GM21717 (cell line): ENCODE measurements at regions not wholly inside any gene's neighbourhood (a gene's known extent, or its start where the extent isn't known, plus 50 kb on each side); places are given as distances from the start of the nearest gene placed in this dataset.

ENCODE experiments used
- ATAC-seq: cut with Tn5 transposase; IDR thresholded peaks from one replicate; pipeline ENCODE4 v1.9.1; 2021; ENCODE audit warnings: mild to moderate bottlenecking, moderate library complexity; ENCODE audit not compliant: unreplicated experiment

DNA sequence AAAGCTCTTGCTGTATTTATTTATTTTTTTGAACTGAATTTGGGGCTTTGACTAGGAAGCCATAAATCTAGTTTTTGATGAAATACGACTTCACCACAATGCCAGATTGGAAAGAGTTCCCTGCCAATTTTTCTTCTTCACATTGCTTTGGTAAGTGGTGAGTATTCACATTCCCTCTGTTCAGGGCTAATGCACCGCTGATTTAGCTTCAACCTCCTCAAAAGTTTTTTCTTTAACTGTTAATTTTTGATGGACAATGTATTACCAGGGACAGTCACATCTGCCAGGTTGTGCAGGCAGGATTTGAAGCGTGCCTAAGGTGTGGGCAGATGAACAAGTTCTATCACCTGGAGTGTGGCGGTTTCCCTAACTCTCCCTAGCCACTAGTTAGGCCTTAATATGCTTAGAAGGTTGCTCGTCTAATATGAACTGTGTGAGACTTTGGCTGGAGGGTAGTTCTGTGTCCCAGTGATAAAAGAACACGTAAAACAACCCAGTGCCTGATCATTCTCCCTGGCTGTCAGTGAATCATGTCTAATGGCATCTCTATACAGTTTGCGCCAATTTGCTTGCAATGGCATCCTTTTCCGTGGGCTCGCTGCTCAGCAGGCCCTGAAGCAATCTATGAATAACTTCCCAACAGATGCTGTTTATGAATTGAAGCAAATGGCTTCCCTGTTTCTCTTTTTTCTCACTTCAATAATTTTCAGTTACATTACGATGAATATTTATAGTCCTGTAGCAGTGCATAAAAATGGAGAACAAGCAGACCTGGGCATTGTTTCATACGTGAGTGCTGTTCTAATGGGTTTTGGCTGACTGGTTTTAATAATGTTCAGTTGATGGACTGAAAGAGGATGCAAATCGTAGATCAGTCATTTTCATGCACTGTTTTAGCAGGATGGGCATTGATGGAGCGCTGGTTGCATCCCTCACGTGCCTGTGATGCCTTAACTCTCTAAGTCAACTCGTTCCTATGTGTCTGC lies 243.2 kb upstream of the SUCLG2 start:
- ATAC-seq = no peak

- ATAC-seq = no peak
Measured at GRCh38 chr3:67896130-67896529, 241.7 kb upstream of the SUCLG2 start.

GRCh38 chr3:67894510-67894909 lies 240.1 kb upstream of the SUCLG2 start:
- ATAC-seq = no peak

- no peak for ATAC-seq
Measured at GRCh38 chr3:67884345-67884744, 229.9 kb upstream of the SUCLG2 start.

GRCh38 chr3:67883766-67884165 lies 229.4 kb upstream of the SUCLG2 start:
- no peak for ATAC-seq

- no peak for ATAC-seq
Measured at GRCh38 chr3:67882981-67883380, 228.6 kb upstream of the SUCLG2 start.

- no peak for ATAC-seq
Measured at GRCh38 chr3:67876261-67876660, 221.8 kb upstream of the SUCLG2 start.

DNA sequence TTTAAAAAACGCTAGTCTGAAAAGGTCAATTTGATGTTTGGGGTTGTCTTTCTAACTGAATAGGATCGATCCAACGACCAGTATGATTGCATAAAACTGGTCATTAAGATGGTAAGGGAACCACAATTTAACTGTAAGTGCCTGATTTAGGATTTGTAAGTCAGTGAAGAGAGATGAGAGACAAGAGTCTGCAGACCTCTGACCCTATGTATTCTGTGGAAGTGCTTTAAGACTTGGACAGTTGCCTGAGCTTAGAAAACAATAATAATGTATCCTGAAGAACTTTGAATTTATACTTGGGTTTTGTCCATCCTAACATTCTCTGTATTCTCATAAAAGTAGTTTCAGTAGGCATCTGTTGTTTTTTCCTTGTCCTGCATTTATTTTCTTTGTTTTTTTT lies 221.4 kb upstream of the SUCLG2 start:
- ATAC-seq = no peak

GRCh38 chr3:67875338-67875737 lies 220.9 kb upstream of the SUCLG2 start:
- ATAC-seq = no peak

DNA sequence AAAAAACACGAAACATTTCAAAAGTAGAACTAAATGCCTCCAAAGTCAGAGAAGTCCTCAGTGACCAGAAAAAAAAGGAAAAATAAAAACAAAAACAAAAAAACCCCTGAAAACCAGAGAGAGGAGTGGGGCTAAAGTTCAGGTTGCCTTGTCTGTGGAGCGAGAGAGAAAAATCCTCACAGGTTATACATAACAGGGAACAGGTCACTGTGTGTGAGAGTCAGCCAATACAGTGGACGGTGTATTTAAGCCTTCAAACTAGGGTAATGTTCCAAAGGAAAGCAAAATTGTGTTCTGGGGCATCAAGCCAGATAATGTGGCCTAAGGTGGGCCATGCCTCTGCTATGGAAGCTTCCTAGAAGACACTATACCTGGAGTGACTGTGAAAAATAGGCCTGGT lies 216.1 kb upstream of the SUCLG2 start:
- no peak for ATAC-seq

- ATAC-seq = no peak
Measured at GRCh38 chr3:67866571-67866970, 212.2 kb upstream of the SUCLG2 start.

DNA sequence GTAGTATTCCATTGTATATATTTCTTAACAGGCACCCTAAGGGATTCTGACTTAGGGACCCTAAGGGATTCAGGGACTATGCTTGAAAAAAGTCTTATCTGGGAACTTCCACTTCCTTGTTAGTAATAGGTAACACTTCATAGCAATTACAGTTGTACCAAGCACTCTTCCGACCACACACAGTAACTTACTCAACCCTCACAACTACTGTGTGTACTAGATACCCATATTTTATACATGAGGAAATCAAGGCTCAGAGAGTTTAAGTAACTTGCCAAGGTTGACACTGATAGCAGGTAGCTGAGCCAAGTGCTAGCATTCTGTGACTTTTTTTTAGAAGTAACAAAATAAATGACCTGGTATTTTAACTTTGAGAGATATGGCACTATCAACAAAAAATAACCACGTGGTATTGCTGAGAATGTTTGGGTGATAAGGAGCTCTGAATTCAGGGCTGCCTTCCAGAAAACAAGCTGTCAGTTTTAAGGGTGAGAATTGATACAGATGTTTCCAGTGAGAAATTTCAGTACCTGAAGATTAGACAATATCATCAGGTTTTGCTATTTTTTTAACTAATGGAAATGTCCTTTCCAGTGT lies 210.3 kb upstream of the SUCLG2 start:
- ATAC-seq = no peak

DNA sequence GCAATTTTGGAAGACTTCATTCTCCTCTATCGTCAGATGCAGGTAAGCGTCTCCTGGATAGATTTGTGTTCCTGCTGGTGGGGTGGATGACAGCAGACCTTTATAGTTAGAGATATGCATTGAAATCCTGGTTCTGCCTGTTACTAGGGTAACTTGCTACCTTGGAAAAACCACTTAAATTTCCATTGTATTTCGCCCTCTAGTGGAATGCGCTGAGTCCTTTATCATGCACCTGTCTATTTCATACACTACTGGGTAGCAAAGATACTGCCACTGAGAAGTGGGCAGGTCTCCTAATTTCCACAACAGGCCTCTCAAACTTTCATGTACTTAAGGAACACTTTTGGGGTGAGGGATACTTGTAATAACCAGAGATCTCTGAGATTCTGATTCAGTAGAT lies 209.5 kb upstream of the SUCLG2 start:
- ATAC-seq = no peak

DNA sequence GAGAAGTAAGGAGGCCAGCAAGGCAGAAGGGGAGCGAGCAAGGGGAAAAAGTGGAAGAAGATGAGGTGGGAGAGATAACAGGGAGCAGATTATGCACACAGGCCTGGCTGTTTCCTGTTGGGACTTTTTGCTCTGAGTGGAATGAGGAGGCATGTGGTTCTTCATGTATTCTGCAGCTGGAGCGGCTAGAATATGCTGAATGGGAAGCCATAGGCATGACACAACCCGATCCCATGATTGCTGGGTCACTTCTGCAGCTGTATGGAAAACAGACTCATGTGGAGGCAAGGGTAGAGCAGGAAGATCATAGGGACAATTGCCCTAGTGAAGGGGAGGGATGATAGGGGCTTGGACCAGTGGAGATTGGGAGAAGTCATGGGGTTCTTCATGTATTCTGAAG lies 206.0 kb upstream of the SUCLG2 start:
- no peak for ATAC-seq

- ATAC-seq = no peak
Measured at GRCh38 chr3:67858492-67858891, 204.1 kb upstream of the SUCLG2 start.

GRCh38 chr3:67856718-67857117 lies 202.3 kb upstream of the SUCLG2 start:
- no peak for ATAC-seq

- ATAC-seq = no peak
Measured at GRCh38 chr3:67854663-67855062, 200.3 kb upstream of the SUCLG2 start.

- no peak for ATAC-seq
Measured at GRCh38 chr3:67853520-67853919, 199.1 kb upstream of the SUCLG2 start.

GRCh38 chr3:67848299-67848698 lies 193.9 kb upstream of the SUCLG2 start:
- no peak for ATAC-seq

DNA sequence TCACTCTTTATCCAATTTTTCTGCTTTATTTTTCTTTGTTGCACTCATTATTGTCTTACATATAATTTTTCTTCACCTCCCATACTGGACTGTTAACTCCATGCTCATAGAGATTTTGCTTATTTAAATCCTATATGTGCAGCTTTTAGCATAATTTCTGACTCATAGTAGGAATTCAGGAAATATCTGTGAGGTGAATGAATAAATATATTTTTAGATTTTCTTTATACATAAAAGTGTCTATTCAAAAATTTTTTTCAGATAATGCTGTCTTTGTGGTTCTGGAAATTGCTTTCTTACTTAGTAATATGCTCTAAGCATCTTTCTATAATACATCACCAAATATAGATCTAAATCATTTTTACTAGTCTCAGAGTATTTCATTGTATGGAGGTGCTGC lies 191.8 kb upstream of the SUCLG2 start:
- no peak for ATAC-seq

GRCh38 chr3:67832817-67833216 lies 178.4 kb upstream of the SUCLG2 start:
- no peak for ATAC-seq

DNA sequence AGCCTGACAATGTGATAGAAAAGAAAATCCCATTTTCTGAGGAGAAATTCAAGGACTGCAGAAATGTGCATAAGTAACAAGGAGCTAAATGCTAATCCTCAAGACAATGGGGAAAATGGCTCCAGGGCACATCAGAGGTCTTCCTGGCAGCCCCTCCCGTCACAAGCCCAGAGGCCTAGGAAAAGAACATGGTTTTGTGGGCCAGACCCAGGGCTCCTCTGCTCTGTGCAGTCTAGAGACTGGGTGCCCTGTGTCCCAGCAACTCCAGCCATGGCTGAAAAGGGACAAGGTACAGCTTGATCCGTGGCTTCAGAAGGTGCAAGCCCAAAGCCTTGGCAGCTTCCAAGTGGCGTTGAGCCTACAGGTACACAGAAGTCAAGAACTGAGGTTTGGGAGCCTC lies 176.8 kb upstream of the SUCLG2 start:
- no peak for ATAC-seq
